GM21737 (cell line): ENCODE measurements at regions not wholly inside any gene's neighbourhood (a gene's known extent, or its start where the extent isn't known, plus 50 kb on each side); places are given as distances from the start of the nearest gene placed in this dataset.

Experiments
- ATAC-seq: cut with Tn5 transposase; IDR thresholded peaks from one replicate; pipeline ENCODE4 v1.9.1; 2021; ENCODE audit warnings: mild to moderate bottlenecking, moderate library complexity; ENCODE audit not compliant: unreplicated experiment

- no peak for ATAC-seq
Observed at GRCh38 chr7:15782656-15783055, 96.2 kb upstream of the MEOX2 start.

DNA sequence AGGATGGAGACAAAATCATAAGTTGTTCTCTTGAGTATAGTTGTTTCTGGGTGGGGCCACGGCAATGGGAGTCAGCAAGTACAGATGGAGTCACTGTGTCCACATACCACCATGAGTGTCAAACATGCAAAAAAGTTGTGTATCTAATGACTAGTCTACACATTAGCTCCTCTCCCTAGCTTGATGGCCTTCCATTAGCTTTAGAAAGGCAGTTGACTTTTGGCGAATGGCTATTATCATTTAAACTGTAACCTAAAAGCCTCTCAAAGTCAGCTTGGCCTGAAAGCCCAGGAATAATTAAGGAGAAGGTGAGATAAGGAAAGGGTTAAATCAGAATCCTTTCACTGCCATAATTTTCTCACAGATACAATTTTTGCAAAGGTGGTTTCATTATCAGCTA, 95.5 kb upstream of the MEOX2 start:
- no peak for ATAC-seq

DNA sequence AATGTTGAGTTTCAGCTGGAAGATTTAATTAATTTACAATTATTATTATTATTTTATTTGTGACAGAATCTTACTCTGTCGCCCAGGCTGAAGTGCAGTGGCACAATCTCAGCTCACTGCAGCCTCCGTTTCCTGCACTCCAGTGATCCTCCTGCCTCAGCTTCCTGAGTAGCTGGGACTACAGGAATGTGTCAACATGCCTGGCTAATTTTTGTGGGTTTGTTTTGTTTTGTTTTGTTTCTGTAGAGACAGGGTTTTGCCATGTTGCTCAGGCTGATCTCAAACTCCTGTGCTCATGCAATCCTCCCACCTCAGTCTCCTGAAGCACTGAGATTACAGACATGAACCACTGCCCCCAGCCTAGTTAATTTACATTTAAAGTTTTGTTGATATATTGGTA, 93.8 kb upstream of the MEOX2 start:
- ATAC-seq: no peak

- no peak for ATAC-seq
Observed at GRCh38 chr7:15778191-15778590, 91.7 kb upstream of the MEOX2 start.

DNA sequence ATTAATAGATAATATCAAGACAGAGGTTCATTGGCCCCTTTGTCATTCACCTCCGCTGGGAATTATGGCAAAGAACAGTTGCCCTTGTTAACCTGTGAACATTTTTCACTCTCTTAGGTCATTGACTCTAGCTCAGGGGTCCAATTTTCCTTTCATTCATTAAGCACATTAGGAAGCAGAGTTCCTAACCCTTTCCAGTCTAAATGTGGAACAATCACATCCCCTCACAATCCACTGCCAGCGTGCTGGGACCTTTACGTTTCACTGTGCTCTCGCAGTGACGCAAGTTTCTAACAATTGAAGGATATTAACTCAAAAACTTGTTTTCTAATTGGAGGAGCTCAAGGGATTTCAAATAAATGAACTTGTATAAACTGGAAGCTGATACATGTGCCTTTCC, 79.3 kb upstream of the MEOX2 start:
- ATAC-seq: no peak

GRCh38 chr7:15764851-15765382, 78.4 kb upstream of the MEOX2 start:
- no peak for ATAC-seq

GRCh38 chr7:15764010-15764409, 77.5 kb upstream of the MEOX2 start:
- ATAC-seq: no peak

- no peak for ATAC-seq
Observed at GRCh38 chr7:15757041-15758000, 70.8 kb upstream of the MEOX2 start.

DNA sequence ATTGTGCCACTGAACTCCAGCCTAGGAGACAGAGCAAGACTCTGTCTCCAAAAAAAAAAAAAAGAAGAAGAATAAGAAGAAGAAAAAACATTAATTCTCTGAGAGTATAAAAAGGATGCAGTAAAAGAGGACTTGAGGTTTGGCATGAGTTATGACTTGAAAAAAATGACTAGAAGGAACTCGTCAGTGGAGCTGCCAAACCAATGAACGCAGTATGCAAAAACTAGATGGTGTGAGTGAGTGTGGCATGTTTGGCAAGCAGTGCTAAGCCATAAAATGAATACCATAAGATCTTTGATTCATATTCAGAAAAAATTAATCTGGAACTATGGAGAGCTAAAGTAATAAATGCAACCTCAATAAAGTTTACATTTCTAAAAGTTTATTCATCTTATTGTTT, 68.6 kb upstream of the MEOX2 start:
- ATAC-seq: no peak

GRCh38 chr7:15753887-15754579, 67.5 kb upstream of the MEOX2 start:
- ATAC-seq: no peak

DNA sequence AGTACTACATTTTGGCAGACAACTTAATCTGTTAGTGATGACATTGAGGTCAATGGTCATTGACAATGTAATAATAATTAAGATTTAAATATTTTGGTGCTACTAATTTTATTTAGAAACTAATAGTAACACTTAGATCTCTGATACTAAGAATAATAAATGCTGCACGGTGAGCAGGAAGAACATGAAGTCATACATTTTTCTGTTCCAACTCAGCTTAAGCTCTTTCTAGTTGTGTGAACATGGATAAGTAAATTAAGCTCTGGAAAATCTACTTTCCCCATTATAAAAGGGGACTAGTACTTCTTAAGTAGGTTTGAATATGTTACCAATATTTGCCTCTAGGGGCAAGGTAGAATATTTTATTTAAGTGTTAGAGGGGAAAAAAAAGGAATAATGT, 65.9 kb upstream of the MEOX2 start:
- ATAC-seq: no peak

DNA sequence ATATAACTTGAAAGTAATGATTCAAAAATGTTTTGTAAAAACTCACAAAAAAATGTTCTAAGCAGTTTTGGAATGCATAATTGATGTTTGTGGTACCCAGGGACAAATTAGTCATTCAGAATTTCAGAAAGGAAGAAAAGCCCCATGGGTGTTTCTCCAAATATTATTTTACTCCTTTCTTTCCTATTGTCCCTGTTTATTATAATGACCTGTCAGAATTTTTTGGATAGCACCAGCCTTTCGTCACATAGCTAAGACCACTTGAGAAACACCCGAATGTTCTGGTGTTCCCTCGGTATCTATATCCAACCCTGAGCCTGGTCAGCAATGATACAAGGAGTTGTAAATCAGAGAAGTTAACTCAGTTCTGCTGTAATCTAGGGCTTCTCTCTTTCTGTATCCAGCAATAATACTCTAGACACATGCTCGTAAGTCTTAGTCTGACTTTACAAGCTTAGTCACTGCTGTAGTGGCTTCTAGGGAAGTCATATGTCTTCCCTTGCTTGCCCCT, 64.8 kb upstream of the MEOX2 start:
- ATAC-seq: no peak

DNA sequence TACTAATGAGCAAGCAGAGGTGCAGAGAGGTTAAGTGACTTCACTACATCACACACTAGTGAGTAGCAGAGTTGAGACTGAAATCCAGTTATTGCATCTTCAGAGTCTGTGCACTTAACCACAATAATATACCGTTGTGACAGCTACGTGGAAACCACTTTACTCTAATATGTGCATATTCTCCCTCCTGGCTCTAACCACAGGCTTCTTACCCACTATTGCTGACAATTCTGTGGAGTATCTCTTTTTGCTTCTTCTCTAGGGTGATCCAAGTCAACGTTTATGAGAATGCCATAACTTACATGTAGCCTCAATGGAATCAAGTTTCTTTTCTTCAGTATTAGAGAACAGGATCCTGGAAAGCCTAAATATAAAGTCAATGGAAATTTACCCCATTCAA, 64.2 kb upstream of the MEOX2 start:
- no peak for ATAC-seq

- no peak for ATAC-seq
Observed at GRCh38 chr7:15749631-15750030, 63.1 kb upstream of the MEOX2 start.

DNA sequence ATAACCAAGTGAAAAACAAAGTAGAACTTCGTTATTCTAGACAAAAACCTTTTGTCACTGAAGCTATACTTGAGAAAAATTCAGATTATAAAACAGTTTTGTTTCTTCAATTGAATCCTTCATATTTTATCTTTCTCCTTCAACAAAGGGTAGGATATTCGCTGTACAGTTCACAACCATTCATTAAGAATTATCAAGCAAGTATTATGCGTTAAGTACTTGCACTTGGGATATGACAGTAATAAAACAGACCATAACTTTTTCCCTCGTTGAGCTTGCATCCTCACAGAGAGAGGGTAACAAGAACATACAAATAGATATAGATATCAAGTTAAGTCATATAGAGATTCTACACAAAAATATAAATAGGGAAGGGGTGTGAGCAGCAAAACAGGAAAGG, 61.2 kb upstream of the MEOX2 start:
- ATAC-seq: no peak

- no peak for ATAC-seq
Observed at GRCh38 chr7:15747301-15747700, 60.8 kb upstream of the MEOX2 start.

DNA sequence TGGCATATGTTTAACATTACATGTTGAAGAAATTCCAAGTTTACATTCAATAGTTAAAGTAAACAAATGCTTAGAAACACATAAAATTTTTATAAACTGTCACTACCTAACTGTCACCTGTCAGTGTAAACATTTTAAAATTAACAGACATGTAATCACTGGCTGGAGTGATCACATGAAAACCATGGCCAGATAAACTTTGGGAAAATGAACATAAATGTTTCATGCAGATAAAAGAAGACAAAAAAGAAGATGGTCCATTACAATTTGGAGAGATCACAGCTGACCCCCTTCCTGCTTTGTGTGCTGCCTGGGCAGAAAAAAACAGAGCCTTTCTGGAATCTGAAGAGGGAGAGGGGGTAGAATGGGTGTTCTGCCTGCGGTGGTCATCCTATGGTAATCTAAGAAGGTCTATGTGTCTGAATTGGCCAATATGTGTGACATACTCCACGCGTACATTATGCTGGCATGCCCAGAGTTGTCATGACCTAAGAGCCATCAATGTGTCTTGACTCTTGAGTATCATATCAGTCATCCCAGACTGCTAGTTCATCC, 57.5 kb upstream of the MEOX2 start:
- no peak for ATAC-seq

GRCh38 chr7:15737601-15738000, 51.1 kb upstream of the MEOX2 start:
- no peak for ATAC-seq
